HG02981 (cell line): ENCODE measurements at regions not wholly inside any gene's neighbourhood (a gene's known extent, or its start where the extent isn't known, plus 50 kb on each side); places are given as distances from the start of the nearest gene placed in this dataset.
"Not testable (repeated sequence)": the region's sequence is repeated elsewhere in the genome, so short reads cannot be mapped to it uniquely, and the experiment has no call there.

Experiments used
- ATAC-seq: cut with Tn5 transposase; IDR thresholded peaks from one replicate; pipeline ENCODE4 v1.9.1; 2021; ENCODE audit warnings: mild to moderate bottlenecking, moderate library complexity; ENCODE audit not compliant: unreplicated experiment

GRCh38 chr2:76178610-76179009 is 467.9 kb upstream of the GCFC2 start:
- no peak for ATAC-seq

- no peak for ATAC-seq
These were observed 464.6 kb upstream of the GCFC2 start for GRCh38 chr2:76175295-76175694.

GRCh38 chr2:76174505-76174904 is 463.8 kb upstream of the GCFC2 start:
- ATAC-seq, result no peak

GRCh38 chr2:76173206-76173605 is 462.5 kb upstream of the GCFC2 start:
- not testable (repeated sequence) for ATAC-seq

- not testable (repeated sequence) for ATAC-seq
These were observed 461.5 kb upstream of the GCFC2 start for GRCh38 chr2:76172154-76172595.

- no peak for ATAC-seq
These were observed 460.1 kb upstream of the GCFC2 start for GRCh38 chr2:76170856-76171255.

GRCh38 chr2:76170009-76170384 is 459.3 kb upstream of the GCFC2 start:
- ATAC-seq, result no peak

- no peak for ATAC-seq
These were observed 458.7 kb upstream of the GCFC2 start for GRCh38 chr2:76169276-76170008.

- ATAC-seq, result no peak
These were observed 453.1 kb upstream of the GCFC2 start for GRCh38 chr2:76163860-76164259.

- no peak for ATAC-seq
These were observed 450.0 kb upstream of the GCFC2 start for GRCh38 chr2:76160670-76161069.

- ATAC-seq, result no peak
These were observed 448.4 kb upstream of the GCFC2 start for GRCh38 chr2:76159042-76159648.

GRCh38 chr2:76157531-76157930 is 446.8 kb upstream of the GCFC2 start:
- ATAC-seq, result no peak

GRCh38 chr2:76154981-76155380 is 444.3 kb upstream of the GCFC2 start:
- ATAC-seq, result no peak

- ATAC-seq, result no peak
These were observed 439.1 kb upstream of the GCFC2 start for GRCh38 chr2:76149846-76150245.

- ATAC-seq, result not testable (repeated sequence)
These were observed 428.6 kb upstream of the GCFC2 start for GRCh38 chr2:76139303-76139702.

GRCh38 chr2:76128622-76129021 is 417.9 kb upstream of the GCFC2 start:
- no peak for ATAC-seq

GRCh38 chr2:76120176-76120575 is 409.5 kb upstream of the GCFC2 start:
- no peak for ATAC-seq

- ATAC-seq, result no peak
These were observed 379.0 kb upstream of the GCFC2 start for GRCh38 chr2:76089683-76090082.

- no peak for ATAC-seq
These were observed 372.5 kb upstream of the GCFC2 start for GRCh38 chr2:76083248-76083647.

GRCh38 chr2:76082509-76082908 is 371.8 kb upstream of the GCFC2 start:
- no peak for ATAC-seq

- no peak for ATAC-seq
These were observed 369.4 kb upstream of the GCFC2 start for GRCh38 chr2:76080154-76080553.

- ATAC-seq, result no peak
These were observed 364.4 kb upstream of the GCFC2 start for GRCh38 chr2:76075126-76075525.
